ENCODE measurements at regions not wholly inside any gene's neighbourhood (a gene's known extent, or its start where the extent isn't known, plus 50 kb on each side); places are given as distances from the start of the nearest gene placed in this dataset.
"Not testable (repeated sequence)": the region's sequence is repeated elsewhere in the genome, so short reads cannot be mapped to it uniquely, and the experiment has no call there.

DNA sequence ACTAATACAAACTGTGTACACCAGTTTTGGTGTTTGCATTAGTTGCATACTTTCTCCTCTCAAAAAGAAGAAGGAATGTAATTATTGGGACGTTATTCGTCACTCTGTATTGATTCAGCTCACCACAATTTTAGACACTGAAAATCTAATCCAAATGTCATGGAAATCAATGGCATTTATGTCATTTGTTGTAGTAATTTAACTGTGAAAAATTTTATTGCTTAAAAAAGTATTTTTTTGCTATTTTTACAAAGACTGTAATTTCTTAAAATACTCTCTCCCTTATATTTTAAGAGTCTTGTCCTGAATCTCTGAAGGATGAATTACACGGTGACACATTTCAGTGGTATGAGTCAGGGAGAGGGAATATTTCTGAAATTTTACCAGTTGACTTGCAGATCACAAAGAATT lies 2117.6 kb downstream of the PCDH9 start:
- Mint-ChIP-seq H3K9me3 (ENCODE audit: unreplicated experiment) (peaks cover 9% of the 10 kb centered on the region), H3K36me3 (ENCODE audit: unreplicated experiment) (peaks cover 3% of the 10 kb centered on the region), H3K4me3 (ENCODE audit: unreplicated experiment) (no peak overlapping the region), H3K27ac (ENCODE audit: unreplicated experiment) (no peak overlapping the region), H3K4me1 (ENCODE audit: unreplicated experiment) (peaks cover 12% of the 10 kb centered on the region), H3K27me3 (ENCODE audit: unreplicated experiment) (no peaks in the 10 kb centered on the region)
- TF ChIP-seq, protein P1, sequence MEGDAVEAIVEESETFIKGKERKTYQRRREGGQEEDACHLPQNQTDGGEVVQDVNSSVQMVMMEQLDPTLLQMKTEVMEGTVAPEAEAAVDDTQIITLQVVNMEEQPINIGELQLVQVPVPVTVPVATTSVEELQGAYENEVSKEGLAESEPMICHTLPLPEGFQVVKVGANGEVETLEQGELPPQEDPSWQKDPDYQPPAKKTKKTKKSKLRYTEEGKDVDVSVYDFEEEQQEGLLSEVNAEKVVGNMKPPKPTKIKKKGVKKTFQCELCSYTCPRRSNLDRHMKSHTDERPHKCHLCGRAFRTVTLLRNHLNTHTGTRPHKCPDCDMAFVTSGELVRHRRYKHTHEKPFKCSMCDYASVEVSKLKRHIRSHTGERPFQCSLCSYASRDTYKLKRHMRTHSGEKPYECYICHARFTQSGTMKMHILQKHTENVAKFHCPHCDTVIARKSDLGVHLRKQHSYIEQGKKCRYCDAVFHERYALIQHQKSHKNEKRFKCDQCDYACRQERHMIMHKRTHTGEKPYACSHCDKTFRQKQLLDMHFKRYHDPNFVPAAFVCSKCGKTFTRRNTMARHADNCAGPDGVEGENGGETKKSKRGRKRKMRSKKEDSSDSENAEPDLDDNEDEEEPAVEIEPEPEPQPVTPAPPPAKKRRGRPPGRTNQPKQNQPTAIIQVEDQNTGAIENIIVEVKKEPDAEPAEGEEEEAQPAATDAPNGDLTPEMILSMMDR (IDR thresholded peaks at IDR 0.05), result no peak
- DNase-seq (ENCODE audit: extremely low spot score, unreplicated experiment), result no peak

DNA sequence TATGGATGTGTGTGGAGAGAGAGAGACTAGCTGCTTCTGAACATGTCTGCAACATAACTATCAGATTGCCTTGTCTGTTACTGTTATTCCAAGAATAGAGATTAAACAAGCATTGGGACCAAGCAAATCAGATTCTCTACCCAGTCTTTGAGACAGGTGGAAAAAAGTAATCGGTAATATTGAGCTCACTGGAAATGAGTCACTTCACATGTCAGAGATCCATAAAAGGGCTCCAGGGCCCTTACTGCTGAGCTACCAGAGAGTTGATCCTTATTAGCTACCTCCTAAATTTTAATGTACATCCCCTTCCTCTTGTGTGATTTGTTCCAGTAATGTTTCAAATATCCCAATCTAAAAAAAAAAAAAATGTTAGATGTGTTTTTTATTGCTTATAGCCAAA lies 2118.0 kb downstream of the PCDH9 start:
- TF ChIP-seq, protein P1 (IDR thresholded peaks at IDR 0.05), result no peak
- no peak for DNase-seq (ENCODE audit: extremely low spot score, unreplicated experiment)
- no peak overlapping the region for H3K4me3 Mint-ChIP-seq (ENCODE audit: unreplicated experiment)
- peaks cover 13% of the 10 kb centered on the region for H3K9me3 Mint-ChIP-seq (ENCODE audit: unreplicated experiment)
- peak overlapping the region; percentile 3 for H3K27ac Mint-ChIP-seq (ENCODE audit: unreplicated experiment)
- peaks cover 5% of the 10 kb centered on the region for H3K36me3 Mint-ChIP-seq (ENCODE audit: unreplicated experiment)
- peaks cover 12% of the 10 kb centered on the region for H3K4me1 Mint-ChIP-seq (ENCODE audit: unreplicated experiment)
- H3K27me3 Mint-ChIP-seq (ENCODE audit: unreplicated experiment), result no peaks in the 10 kb centered on the region

DNA sequence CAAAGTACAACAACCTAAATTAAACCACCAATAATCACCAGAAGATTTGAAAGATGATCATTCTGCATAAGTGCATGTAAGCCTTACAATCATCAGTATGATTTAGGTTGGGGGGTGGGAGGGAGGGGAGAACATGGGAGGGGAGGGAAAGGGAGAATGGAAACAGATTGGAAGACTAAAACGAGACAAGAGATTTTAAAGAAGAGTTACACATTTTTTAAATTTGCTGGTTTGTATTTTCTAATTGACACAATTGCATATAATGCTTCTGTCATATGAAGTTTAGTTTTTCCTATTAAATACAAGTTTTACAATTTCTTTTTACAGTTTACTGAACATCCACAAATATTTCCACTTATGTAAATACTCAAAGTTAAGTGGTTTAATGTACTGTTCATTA lies 2118.9 kb downstream of the PCDH9 start:
- Mint-ChIP-seq H3K4me3 (ENCODE audit: unreplicated experiment) (no peak overlapping the region), H3K4me1 (ENCODE audit: unreplicated experiment) (peaks cover 12% of the 10 kb centered on the region), H3K9me3 (ENCODE audit: unreplicated experiment) (peaks cover 22% of the 10 kb centered on the region), H3K27ac (ENCODE audit: unreplicated experiment) (no peak overlapping the region), H3K27me3 (ENCODE audit: unreplicated experiment) (no peaks in the 10 kb centered on the region), H3K36me3 (ENCODE audit: unreplicated experiment) (peaks cover 10% of the 10 kb centered on the region)
- DNase-seq (ENCODE audit: extremely low spot score, unreplicated experiment), result no peak
- TF ChIP-seq, protein P1 (IDR thresholded peaks at IDR 0.05), result no peak

DNA sequence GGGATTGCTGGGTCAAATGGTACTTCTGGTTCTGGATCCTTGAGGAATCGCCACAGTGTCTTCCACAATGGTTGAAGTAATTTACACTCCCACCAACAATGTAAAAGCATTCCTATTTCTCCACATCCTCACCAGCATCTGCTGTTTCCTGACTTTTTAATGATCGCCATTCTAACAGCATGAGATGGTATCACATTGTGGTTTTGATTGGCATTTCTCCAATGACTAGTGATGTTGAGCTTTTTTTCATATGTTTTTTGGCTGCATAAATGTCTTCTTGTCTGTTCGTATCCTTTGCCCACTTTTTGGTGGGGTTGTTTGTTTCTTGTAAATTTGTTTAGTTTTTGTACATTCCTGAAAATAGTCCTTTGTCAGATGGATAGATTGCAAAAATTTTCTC lies 2125.7 kb downstream of the PCDH9 start:
- not testable (repeated sequence) for H3K4me3 Mint-ChIP-seq (ENCODE audit: unreplicated experiment); H3K36me3 Mint-ChIP-seq (ENCODE audit: unreplicated experiment); DNase-seq (ENCODE audit: extremely low spot score, unreplicated experiment); H3K27me3 Mint-ChIP-seq (ENCODE audit: unreplicated experiment); H3K4me1 Mint-ChIP-seq (ENCODE audit: unreplicated experiment); H3K27ac Mint-ChIP-seq (ENCODE audit: unreplicated experiment)
- peaks cover 29% of the 10 kb centered on the region for H3K9me3 Mint-ChIP-seq (ENCODE audit: unreplicated experiment)

DNA sequence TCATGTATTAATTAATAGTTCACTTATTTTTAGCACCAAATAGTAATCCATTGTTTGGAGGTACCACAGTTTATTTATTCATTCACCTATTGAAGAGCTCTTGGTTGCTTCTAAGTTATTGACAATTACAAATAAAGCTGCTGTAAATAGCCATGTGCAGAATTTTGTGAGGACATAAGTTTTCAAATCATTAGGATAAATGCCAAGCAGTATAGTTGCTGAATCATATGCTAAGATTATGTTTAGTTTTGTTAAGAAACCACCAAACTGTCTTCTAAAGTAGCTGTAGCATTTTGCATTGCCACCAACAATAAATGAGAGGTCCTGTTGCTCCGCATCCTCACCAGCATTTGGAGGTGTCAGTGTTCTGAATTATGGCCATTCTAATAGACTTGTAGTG lies 2126.8 kb downstream of the PCDH9 start:
- Mint-ChIP-seq H3K27ac (ENCODE audit: unreplicated experiment) (no peak overlapping the region), H3K9me3 (ENCODE audit: unreplicated experiment) (peaks cover 28% of the 10 kb centered on the region), H3K36me3 (ENCODE audit: unreplicated experiment) (peaks cover 10% of the 10 kb centered on the region), H3K4me1 (ENCODE audit: unreplicated experiment) (no peaks in the 10 kb centered on the region), H3K27me3 (ENCODE audit: unreplicated experiment) (no peaks in the 10 kb centered on the region), H3K4me3 (ENCODE audit: unreplicated experiment) (no peak overlapping the region)
- TF ChIP-seq, protein P1 (IDR thresholded peaks at IDR 0.05), result no peak
- DNase-seq (ENCODE audit: extremely low spot score, unreplicated experiment), result no peak
